ENCODE measurements at regions not wholly inside any gene's neighbourhood (a gene's known extent, or its start where the extent isn't known, plus 50 kb on each side); places are given as distances from the start of the nearest gene placed in this dataset.

DNA sequence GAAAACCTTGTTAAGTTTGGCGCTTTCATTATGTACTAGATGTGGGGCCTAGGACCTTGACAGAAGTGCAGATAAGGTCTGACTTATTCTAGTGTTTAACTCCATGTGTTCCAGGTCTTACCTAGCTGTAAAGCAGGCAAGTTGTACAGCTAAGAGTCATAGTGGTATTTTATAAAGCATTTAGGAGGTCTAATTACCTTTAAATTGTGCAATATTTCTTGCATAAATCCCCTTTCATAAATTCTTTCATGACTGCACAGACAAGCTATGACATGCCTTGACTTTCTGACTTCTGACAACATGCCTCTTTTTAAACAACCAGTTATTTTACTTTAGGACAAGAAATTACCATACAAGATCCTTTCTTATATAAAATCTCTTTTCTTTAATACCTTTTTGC lies 151.6 kb upstream of the VSTM2A start:
- Histone ChIP-seq H3K9me3 (no peaks in the 10 kb centered on the region), H3K27me3 (ENCODE audit: low read depth) (no peaks in the 10 kb centered on the region), H3K4me3 (no peak overlapping the region), H3K27ac (no peak overlapping the region), H3K4me1 (no peaks in the 10 kb centered on the region), H3K36me3 (no peaks in the 10 kb centered on the region)
- TF ChIP-seq, protein P1, sequence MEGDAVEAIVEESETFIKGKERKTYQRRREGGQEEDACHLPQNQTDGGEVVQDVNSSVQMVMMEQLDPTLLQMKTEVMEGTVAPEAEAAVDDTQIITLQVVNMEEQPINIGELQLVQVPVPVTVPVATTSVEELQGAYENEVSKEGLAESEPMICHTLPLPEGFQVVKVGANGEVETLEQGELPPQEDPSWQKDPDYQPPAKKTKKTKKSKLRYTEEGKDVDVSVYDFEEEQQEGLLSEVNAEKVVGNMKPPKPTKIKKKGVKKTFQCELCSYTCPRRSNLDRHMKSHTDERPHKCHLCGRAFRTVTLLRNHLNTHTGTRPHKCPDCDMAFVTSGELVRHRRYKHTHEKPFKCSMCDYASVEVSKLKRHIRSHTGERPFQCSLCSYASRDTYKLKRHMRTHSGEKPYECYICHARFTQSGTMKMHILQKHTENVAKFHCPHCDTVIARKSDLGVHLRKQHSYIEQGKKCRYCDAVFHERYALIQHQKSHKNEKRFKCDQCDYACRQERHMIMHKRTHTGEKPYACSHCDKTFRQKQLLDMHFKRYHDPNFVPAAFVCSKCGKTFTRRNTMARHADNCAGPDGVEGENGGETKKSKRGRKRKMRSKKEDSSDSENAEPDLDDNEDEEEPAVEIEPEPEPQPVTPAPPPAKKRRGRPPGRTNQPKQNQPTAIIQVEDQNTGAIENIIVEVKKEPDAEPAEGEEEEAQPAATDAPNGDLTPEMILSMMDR (IDR thresholded peaks at IDR 0.05) = no peak
- ATAC-seq (no peak), DNase-seq (no peak)
- intact Hi-C loops (cut with DNase I) = no loop called here

DNA sequence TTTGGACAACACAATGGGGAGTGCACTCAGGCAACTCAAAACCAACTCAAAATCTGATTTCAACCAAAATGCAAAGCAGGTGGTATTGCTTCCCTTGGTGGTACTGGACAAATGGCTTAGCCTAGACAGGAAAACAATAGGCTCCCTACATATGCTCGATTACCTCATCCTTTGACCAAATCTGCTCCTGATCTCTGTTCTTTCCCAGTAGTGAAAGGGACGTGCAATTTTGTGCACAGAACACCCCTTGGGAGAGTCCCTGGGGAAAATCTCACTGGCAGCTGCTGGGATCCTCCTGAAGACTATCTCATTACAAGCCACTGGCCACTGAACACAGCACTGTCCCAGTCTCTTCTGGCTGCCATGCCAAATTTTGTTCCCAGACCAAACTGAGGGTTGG lies 149.2 kb upstream of the VSTM2A start:
- no peaks in the 10 kb centered on the region for H3K4me1 ChIP-seq
- no peaks in the 10 kb centered on the region for H3K27me3 ChIP-seq (ENCODE audit: low read depth)
- TF ChIP-seq, protein P1 (IDR thresholded peaks at IDR 0.05) = no peak
- H3K9me3 ChIP-seq = no peaks in the 10 kb centered on the region
- no peak overlapping the region for H3K27ac ChIP-seq
- DNase-seq = no peak
- no peak for ATAC-seq
- H3K36me3 ChIP-seq = no peaks in the 10 kb centered on the region
- no peak overlapping the region for H3K4me3 ChIP-seq
- intact Hi-C loops (cut with DNase I) = no loop called here

DNA sequence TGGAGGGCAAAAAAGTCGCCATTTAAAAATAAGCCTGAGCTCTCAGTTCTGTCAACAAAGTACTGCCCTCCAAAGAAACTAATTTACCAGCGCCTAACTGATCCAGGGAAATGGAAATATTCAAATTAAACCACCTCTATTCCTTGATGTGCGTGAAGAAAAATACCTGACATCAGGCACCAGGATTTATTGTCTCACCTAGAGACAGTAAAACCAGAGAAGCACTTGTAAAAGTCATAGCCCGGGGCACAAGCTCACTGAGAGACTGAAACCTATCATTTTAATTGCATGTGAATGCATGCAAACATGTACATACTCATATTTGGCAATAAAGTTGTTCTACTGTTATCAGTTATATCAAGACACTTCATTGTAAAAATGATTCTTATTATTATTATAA lies 147.3 kb upstream of the VSTM2A start:
- intact Hi-C loops (cut with DNase I) = no loop called here
- no peak for ATAC-seq
- TF ChIP-seq, protein P1 (IDR thresholded peaks at IDR 0.05) = no peak

DNA sequence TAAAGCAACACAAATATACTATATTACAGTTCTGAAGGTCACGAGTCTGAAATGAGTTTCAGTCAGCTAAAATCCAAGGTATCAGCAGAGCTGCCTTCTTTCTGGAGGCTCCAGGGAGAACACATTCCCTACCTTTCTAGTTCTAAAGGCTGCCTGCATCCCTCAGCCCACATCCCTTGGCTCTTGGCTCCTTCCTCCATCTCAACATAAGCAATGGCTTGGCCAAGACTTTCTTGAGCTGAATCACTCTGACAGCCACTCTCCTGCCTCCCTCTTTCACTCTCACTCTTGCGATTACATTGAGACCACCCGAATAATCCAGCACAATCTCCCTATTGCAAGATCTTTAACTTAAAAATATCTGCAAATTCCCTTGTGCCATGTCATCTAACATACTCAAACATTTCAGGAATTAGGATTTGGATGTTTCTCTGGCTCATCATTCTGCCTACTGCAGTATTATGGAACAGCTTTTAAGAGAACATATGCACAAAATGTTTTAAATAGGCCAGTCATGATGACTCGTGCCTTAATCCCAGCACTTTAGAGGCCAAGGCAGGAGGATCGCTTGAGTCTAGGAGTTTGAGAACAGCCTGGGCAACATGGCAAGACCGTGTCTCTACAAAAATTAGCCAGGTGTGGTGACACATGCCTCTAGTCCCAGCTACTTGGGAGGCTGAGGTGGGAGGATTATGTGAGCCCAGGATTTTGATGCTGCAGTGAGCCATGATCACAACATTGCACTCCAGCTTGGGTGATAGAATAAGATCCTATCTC lies 144.2 kb upstream of the VSTM2A start:
- no peak overlapping the region for H3K27ac ChIP-seq
- H3K4me3 ChIP-seq = no peak overlapping the region
- TF ChIP-seq, protein P1 (IDR thresholded peaks at IDR 0.05) = no peak
- H3K36me3 ChIP-seq = no peaks in the 10 kb centered on the region
- intact Hi-C loops (cut with DNase I) = no loop called here
- H3K27me3 ChIP-seq (ENCODE audit: low read depth) = no peaks in the 10 kb centered on the region
- ATAC-seq = no peak
- DNase-seq = no peak
- no peaks in the 10 kb centered on the region for H3K4me1 ChIP-seq
- no peaks in the 10 kb centered on the region for H3K9me3 ChIP-seq

More for the DNA sequence above, 147.3 kb upstream of the VSTM2A start:
- no peaks in the 10 kb centered on the region for H3K27me3 ChIP-seq (ENCODE audit: low read depth)
- H3K27ac ChIP-seq = no peak overlapping the region
- H3K4me3 ChIP-seq = no peak overlapping the region
- H3K9me3 ChIP-seq = no peaks in the 10 kb centered on the region
- no peaks in the 10 kb centered on the region for H3K4me1 ChIP-seq
- no peak for DNase-seq
- H3K36me3 ChIP-seq = no peaks in the 10 kb centered on the region

DNA sequence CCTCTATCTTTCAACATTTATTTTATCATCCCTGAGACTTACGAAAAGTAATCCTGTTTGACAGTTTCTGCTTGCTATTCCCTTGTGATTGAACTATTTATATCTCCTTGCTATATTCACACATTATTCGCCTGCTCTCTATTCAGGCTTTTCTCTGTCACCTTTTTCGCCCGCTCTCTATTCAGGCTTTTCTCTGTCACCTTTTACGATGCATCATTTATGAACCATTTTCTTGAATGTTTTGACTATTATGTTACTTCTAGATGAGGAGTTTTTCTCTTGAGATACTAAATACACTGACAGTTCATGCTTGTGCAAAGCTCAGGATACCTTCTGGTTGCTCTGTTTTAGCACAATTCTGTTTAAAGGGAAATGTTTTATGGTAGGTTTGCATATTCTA lies 143.3 kb upstream of the VSTM2A start:
- no peaks in the 10 kb centered on the region for H3K4me1 ChIP-seq
- H3K27ac ChIP-seq = no peak overlapping the region
- H3K36me3 ChIP-seq = no peaks in the 10 kb centered on the region
- DNase-seq (no peak), ATAC-seq (no peak)
- no peaks in the 10 kb centered on the region for H3K9me3 ChIP-seq
- H3K4me3 ChIP-seq = no peak overlapping the region
- no peaks in the 10 kb centered on the region for H3K27me3 ChIP-seq (ENCODE audit: low read depth)
- intact Hi-C loops (cut with DNase I) = no loop called here
- TF ChIP-seq, protein P1 (IDR thresholded peaks at IDR 0.05) = no peak
